ENCODE measurements at regions not wholly inside any gene's neighbourhood (a gene's known extent, or its start where the extent isn't known, plus 50 kb on each side); places are given as distances from the start of the nearest gene placed in this dataset.

GRCh38 chr12:62103748-62104147, 156.5 kb upstream of the USP15 start:
- no peak overlapping the region for H3K4me3 ChIP-seq (ENCODE audit: extremely low read depth, insufficient read depth, low read length, poor library complexity, severe bottlenecking)
- H3K9me3 ChIP-seq (ENCODE audit: control insufficient read depth, low read length) = no peaks in the 10 kb centered on the region
- H3K27ac ChIP-seq (ENCODE audit: low read depth, low read length, severe bottlenecking) = no peak overlapping the region
- H3K36me3 ChIP-seq (ENCODE audit: control insufficient read depth, insufficient read depth, low read length) = no peaks in the 10 kb centered on the region
- peaks cover 4% of the 10 kb centered on the region for H3K4me1 ChIP-seq (ENCODE audit: control insufficient read depth, insufficient read depth, low read length, poor library complexity, severe bottlenecking)

GRCh38 chr12:62106547-62107185, 153.5 kb upstream of the USP15 start:
- H3K27ac ChIP-seq (ENCODE audit: low read depth, low read length, severe bottlenecking) = no peak overlapping the region
- no peaks in the 10 kb centered on the region for H3K36me3 ChIP-seq (ENCODE audit: control insufficient read depth, insufficient read depth, low read length)
- no peak overlapping the region for H3K4me3 ChIP-seq (ENCODE audit: extremely low read depth, insufficient read depth, low read length, poor library complexity, severe bottlenecking)
- peaks cover 4% of the 10 kb centered on the region for H3K4me1 ChIP-seq (ENCODE audit: control insufficient read depth, insufficient read depth, low read length, poor library complexity, severe bottlenecking)
- H3K9me3 ChIP-seq (ENCODE audit: control insufficient read depth, low read length) = no peaks in the 10 kb centered on the region
- 21 to 24% methylated on average over 4 of the region's 8 CpGs for WGBS, 2 experiments (ENCODE audit: insufficient coverage in 2 of 2)

GRCh38 chr12:62113366-62114011, 146.7 kb upstream of the USP15 start:
- H3K9me3 ChIP-seq (ENCODE audit: control insufficient read depth, low read length) = no peaks in the 10 kb centered on the region
- H3K36me3 ChIP-seq (ENCODE audit: control insufficient read depth, insufficient read depth, low read length) = no peaks in the 10 kb centered on the region
- H3K27ac ChIP-seq (ENCODE audit: low read depth, low read length, severe bottlenecking) = no peak overlapping the region
- peaks cover 3% of the 10 kb centered on the region for H3K4me1 ChIP-seq (ENCODE audit: control insufficient read depth, insufficient read depth, low read length, poor library complexity, severe bottlenecking)
- WGBS, 2 experiments (ENCODE audit: insufficient coverage in 2 of 2) = 72% methylated on average over 8 to 10 of the region's 10 CpGs
- no peak overlapping the region for H3K4me3 ChIP-seq (ENCODE audit: extremely low read depth, insufficient read depth, low read length, poor library complexity, severe bottlenecking)

- Histone ChIP-seq H3K27ac (ENCODE audit: low read depth, low read length, severe bottlenecking) (no peak overlapping the region), H3K9me3 (ENCODE audit: control insufficient read depth, low read length) (no peaks in the 10 kb centered on the region), H3K36me3 (ENCODE audit: control insufficient read depth, insufficient read depth, low read length) (no peaks in the 10 kb centered on the region), H3K4me1 (ENCODE audit: control insufficient read depth, insufficient read depth, low read length, poor library complexity, severe bottlenecking) (peaks cover 3% of the 10 kb centered on the region), H3K4me3 (ENCODE audit: extremely low read depth, insufficient read depth, low read length, poor library complexity, severe bottlenecking) (no peak overlapping the region)
- no CpG with 5 or more reads among the region's 2 CpGs for WGBS, 2 experiments (ENCODE audit: insufficient coverage in 2 of 2)
Observed at GRCh38 chr12:62116986-62117385, 143.2 kb upstream of the USP15 start.

- no peaks in the 10 kb centered on the region for H3K9me3 ChIP-seq (ENCODE audit: control insufficient read depth, low read length)
- no peaks in the 10 kb centered on the region for H3K36me3 ChIP-seq (ENCODE audit: control insufficient read depth, insufficient read depth, low read length)
- H3K27ac ChIP-seq (ENCODE audit: low read depth, low read length, severe bottlenecking) = no peak overlapping the region
- no peak overlapping the region for H3K4me3 ChIP-seq (ENCODE audit: extremely low read depth, insufficient read depth, low read length, poor library complexity, severe bottlenecking)
- no peaks in the 10 kb centered on the region for H3K4me1 ChIP-seq (ENCODE audit: control insufficient read depth, insufficient read depth, low read length, poor library complexity, severe bottlenecking)
- 40 to 90% methylated on average over 1 to 2 of the region's 4 CpGs for WGBS, 2 experiments (ENCODE audit: insufficient coverage in 2 of 2)
Observed at GRCh38 chr12:62123721-62124203, 136.4 kb upstream of the USP15 start.

- 76 to 100% methylated on average over 2 of the region's 2 CpGs for WGBS, 2 experiments (ENCODE audit: insufficient coverage in 2 of 2)
- no peak overlapping the region for H3K27ac ChIP-seq (ENCODE audit: low read depth, low read length, severe bottlenecking)
- no peaks in the 10 kb centered on the region for H3K9me3 ChIP-seq (ENCODE audit: control insufficient read depth, low read length)
- H3K36me3 ChIP-seq (ENCODE audit: control insufficient read depth, insufficient read depth, low read length) = no peaks in the 10 kb centered on the region
- H3K4me3 ChIP-seq (ENCODE audit: extremely low read depth, insufficient read depth, low read length, poor library complexity, severe bottlenecking) = no peak overlapping the region
- no peaks in the 10 kb centered on the region for H3K4me1 ChIP-seq (ENCODE audit: control insufficient read depth, insufficient read depth, low read length, poor library complexity, severe bottlenecking)
Observed at GRCh38 chr12:62127516-62127915, 132.7 kb upstream of the USP15 start.

GRCh38 chr12:62128175-62128975, 131.8 kb upstream of the USP15 start:
- WGBS, 2 experiments (ENCODE audit: insufficient coverage in 2 of 2) = 69 to 89% methylated on average over 1 to 3 of the region's 7 CpGs
- no peaks in the 10 kb centered on the region for H3K4me1 ChIP-seq (ENCODE audit: control insufficient read depth, insufficient read depth, low read length, poor library complexity, severe bottlenecking)
- no peak overlapping the region for H3K27ac ChIP-seq (ENCODE audit: low read depth, low read length, severe bottlenecking)
- no peak overlapping the region for H3K4me3 ChIP-seq (ENCODE audit: extremely low read depth, insufficient read depth, low read length, poor library complexity, severe bottlenecking)
- H3K9me3 ChIP-seq (ENCODE audit: control insufficient read depth, low read length) = no peaks in the 10 kb centered on the region
- no peaks in the 10 kb centered on the region for H3K36me3 ChIP-seq (ENCODE audit: control insufficient read depth, insufficient read depth, low read length)

- WGBS, 2 experiments (ENCODE audit: insufficient coverage in 2 of 2) = 93 to 96% methylated on average over 4 of the region's 4 CpGs
- H3K36me3 ChIP-seq (ENCODE audit: control insufficient read depth, insufficient read depth, low read length) = no peaks in the 10 kb centered on the region
- no peak overlapping the region for H3K27ac ChIP-seq (ENCODE audit: low read depth, low read length, severe bottlenecking)
- no peak overlapping the region for H3K4me3 ChIP-seq (ENCODE audit: extremely low read depth, insufficient read depth, low read length, poor library complexity, severe bottlenecking)
- no peaks in the 10 kb centered on the region for H3K4me1 ChIP-seq (ENCODE audit: control insufficient read depth, insufficient read depth, low read length, poor library complexity, severe bottlenecking)
- H3K9me3 ChIP-seq (ENCODE audit: control insufficient read depth, low read length) = no peaks in the 10 kb centered on the region
Observed at GRCh38 chr12:62129291-62129690, 130.9 kb upstream of the USP15 start.

- Histone ChIP-seq H3K36me3 (ENCODE audit: control insufficient read depth, insufficient read depth, low read length) (no peaks in the 10 kb centered on the region), H3K4me1 (ENCODE audit: control insufficient read depth, insufficient read depth, low read length, poor library complexity, severe bottlenecking) (no peaks in the 10 kb centered on the region), H3K9me3 (ENCODE audit: control insufficient read depth, low read length) (no peaks in the 10 kb centered on the region), H3K4me3 (ENCODE audit: extremely low read depth, insufficient read depth, low read length, poor library complexity, severe bottlenecking) (no peak overlapping the region), H3K27ac (ENCODE audit: low read depth, low read length, severe bottlenecking) (no peak overlapping the region)
- WGBS, 2 experiments (ENCODE audit: insufficient coverage in 2 of 2) = 87 to 100% methylated on average over 1 to 2 of the region's 3 CpGs
Observed at GRCh38 chr12:62130402-62130801, 129.8 kb upstream of the USP15 start.

GRCh38 chr12:62130834-62131552, 129.2 kb upstream of the USP15 start:
- H3K9me3 ChIP-seq (ENCODE audit: control insufficient read depth, low read length) = no peaks in the 10 kb centered on the region
- no peak overlapping the region for H3K27ac ChIP-seq (ENCODE audit: low read depth, low read length, severe bottlenecking)
- WGBS, 2 experiments (ENCODE audit: insufficient coverage in 2 of 2) = 90 to 97% methylated on average over 2 to 3 of the region's 6 CpGs
- H3K4me1 ChIP-seq (ENCODE audit: control insufficient read depth, insufficient read depth, low read length, poor library complexity, severe bottlenecking) = no peaks in the 10 kb centered on the region
- H3K4me3 ChIP-seq (ENCODE audit: extremely low read depth, insufficient read depth, low read length, poor library complexity, severe bottlenecking) = no peak overlapping the region
- H3K36me3 ChIP-seq (ENCODE audit: control insufficient read depth, insufficient read depth, low read length) = no peaks in the 10 kb centered on the region
